HCT116 (cell line): ENCODE measurements at regions not wholly inside any gene's neighbourhood (a gene's known extent, or its start where the extent isn't known, plus 50 kb on each side); places are given as distances from the start of the nearest gene placed in this dataset.

Source experiments
- ATAC-seq: fragments of 200-7000 bp; cut with Tn5 transposase; 2 replicates; pipeline ENCODE4 v1.9.1; 2020; ENCODE audit warnings: mild to moderate bottlenecking, moderate library complexity
- BruUV-seq: library from RNA; stranded (reverse); fragments of 400-500 nt; replicated peaks from 2 replicates; lab custom pipeline; 2021; lab: Mats Ljungman, UMichigan
- CTCF ChIA-PET: fragments of 300-600 bp; sonication (Branson Sonifier 250); formaldehyde crosslinking; loops from one replicate; lab custom pipeline; 2021; ENCODE audit warnings: antibody characterized with exemption; lab: Charles Lee
- POLR2A ChIA-PET: fragments of 300-600, 350-600 bp; sonication (Branson Sonifier 250); formaldehyde crosslinking; loops from one replicate; lab custom pipeline; 2021; ENCODE audit warnings: antibody characterized with exemption; lab: Charles Lee
- RAD21 ChIA-PET, 2 experiments: fragments of 300-600 bp; sonication (Branson Sonifier 250); formaldehyde crosslinking; loops; one replicate each; lab custom pipeline; 2023; ENCODE audit warnings: low total read pairs in 2 of 2; ENCODE audit not compliant: uncharacterized antibody in 2 of 2, unreplicated experiment in 2 of 2, low non-redundant PET in 1 of 2; lab: Charles Lee
- DNase-seq: peaks from one replicate; pipeline ENCODE4 v3.0.0-alpha.2; 2010; ENCODE audit warnings: low read depth, low spot score
- H2AFZ ChIP-seq: fragments of 200-600 bp; shearing (Covaris generic), sonication (generic); 2 replicates; pipeline ENCODE4 v1.6.1; 2017; ENCODE audit warnings: low read depth, mixed run types, mixed read lengths, antibody characterized with exemption, low read length; ENCODE audit not compliant: poor library complexity, severe bottlenecking
- H3K27ac ChIP-seq: 2 replicates; pipeline ENCODE4 v1.5.1; 2012; ENCODE audit warnings: low read depth, low read length
- H3K27me3 ChIP-seq: fragments of 200-600 bp; sonication (generic); 2 replicates; pipeline ENCODE4 v1.6.1; 2016; ENCODE audit warnings: mixed run types, low read length, mixed read lengths; ENCODE audit not compliant: insufficient read depth
- H3K36me3 ChIP-seq, 2 experiments: fragments of 200-500 bp in 1 of 2; fragments of 200-600 bp in 1 of 2; sonication (Bioruptor generic) in 1 of 2; sonication (generic) in 1 of 2; 2 replicates each; pipeline versions ENCODE4 v1.5.1 to v1.6.1; 2014 to 2016; ENCODE audit warnings: low read length in 2 of 2, inconsistent platforms in 1 of 2, mixed read lengths in 1 of 2, mixed run types in 1 of 2; ENCODE audit not compliant: insufficient read depth in 2 of 2, control insufficient read depth in 1 of 2
- H3K4me1 ChIP-seq, 2 experiments: fragments of 200-600 bp in 1 of 2; sonication (generic) in 1 of 2; 2 replicates each; pipeline versions ENCODE4 v1.5.1 to v1.6.1; 2012 to 2017; ENCODE audit warnings: low read length in 2 of 2, inconsistent platforms in 1 of 2, mild to moderate bottlenecking in 1 of 2, mixed read lengths in 1 of 2, mixed run types in 1 of 2, moderate library complexity in 1 of 2; ENCODE audit not compliant: insufficient read depth in 2 of 2, control insufficient read depth in 1 of 2
- H3K4me2 ChIP-seq: fragments of 200-600 bp; sonication (generic); 2 replicates; pipeline ENCODE4 v1.6.1; 2017; ENCODE audit warnings: mixed run types, low read length, mixed read lengths
- H3K4me3 ChIP-seq, 2 experiments: fragments of 200-600 bp in 1 of 2; sonication (generic) in 1 of 2; replicated peaks in 1 of 2; 2 replicates each; pipeline ENCODE4 v1.5.1; 2011 to 2016; ENCODE audit warnings: low read length in 2 of 2, control low read depth in 1 of 2, low read depth in 1 of 2, mild to moderate bottlenecking in 1 of 2, mixed read lengths in 1 of 2, mixed run types in 1 of 2
- H3K79me2 ChIP-seq: fragments of 200-600 bp; sonication (generic); 2 replicates; pipeline ENCODE4 v1.6.1; 2017; ENCODE audit warnings: mild to moderate bottlenecking, mixed run types, low read length, moderate library complexity, mixed read lengths; ENCODE audit not compliant: insufficient read depth
- H3K9ac ChIP-seq: fragments of 200-600 bp; sonication (generic); 2 replicates; pipeline ENCODE4 v1.6.1; 2016; ENCODE audit warnings: low read length, mixed read lengths
- H3K9me2 ChIP-seq: fragments of 200-600 bp; sonication (generic), shearing (Covaris generic); 2 replicates; pipeline ENCODE4 v1.6.1; 2017; ENCODE audit warnings: mixed run types, mild to moderate bottlenecking, moderate library complexity; ENCODE audit not compliant: insufficient read depth
- H3K9me3 ChIP-seq, 2 experiments: fragments of 200-500 bp in 1 of 2; fragments of 200-600 bp in 1 of 2; sonication (Bioruptor generic) in 1 of 2; sonication (generic) in 1 of 2; 2 replicates each; pipeline ENCODE4 v1.6.1; 2014 to 2017; ENCODE audit warnings: low read length in 2 of 2, mixed read lengths in 2 of 2, inconsistent platforms in 1 of 2, low read depth in 1 of 2, mild to moderate bottlenecking in 1 of 2, mixed run types in 1 of 2, moderate library complexity in 1 of 2; ENCODE audit not compliant: control insufficient read depth in 1 of 2, insufficient read depth in 1 of 2
- H4K20me1 ChIP-seq: fragments of 200-600 bp; sonication (generic), shearing (Covaris generic); 2 replicates; pipeline ENCODE4 v1.6.1; 2017; ENCODE audit warnings: mixed run types, mild to moderate bottlenecking, moderate library complexity; ENCODE audit not compliant: insufficient read depth
- ATF3 ChIP-seq: IDR thresholded peaks from 2 replicates; pipeline ENCODE4 v1.6.1; 2012
- CBX3 ChIP-seq: IDR thresholded peaks from 2 replicates; pipeline ENCODE4 v1.6.1; 2012; ENCODE audit warnings: low read depth
- CEBPB ChIP-seq: IDR thresholded peaks from 2 replicates; pipeline ENCODE4 v1.6.1; 2012; ENCODE audit warnings: low read depth
- EGR1 ChIP-seq: IDR thresholded peaks from 2 replicates; pipeline ENCODE4 v1.6.1; 2012; ENCODE audit warnings: low read depth
- ELF1 ChIP-seq: IDR thresholded peaks from 2 replicates; pipeline ENCODE4 v1.6.1; 2012; ENCODE audit warnings: low read depth, borderline replicate concordance
- EZH2 ChIP-seq: fragments of 200-600 bp; sonication (generic); IDR thresholded peaks from 2 replicates; pipeline ENCODE4 v1.6.1; 2017; ENCODE audit warnings: antibody characterized with exemption, mixed run types
- FOSL1 ChIP-seq: IDR thresholded peaks from 2 replicates; pipeline ENCODE4 v1.6.1; 2012; ENCODE audit warnings: low read depth
- JUND ChIP-seq: IDR thresholded peaks from 2 replicates; pipeline ENCODE4 v1.6.1; 2012
- MAX ChIP-seq: IDR thresholded peaks from 2 replicates; pipeline ENCODE4 v1.6.1; 2012
- POLR2A ChIP-seq: IDR thresholded peaks from 2 replicates; pipeline ENCODE4 v1.7.0; 2011; ENCODE audit warnings: borderline replicate concordance; ENCODE audit not compliant: insufficient read depth, insufficient read length; ENCODE audit errors: extremely low read depth
- RAD21 ChIP-seq: IDR thresholded peaks from 2 replicates; pipeline ENCODE4 v1.6.1; 2012; ENCODE audit warnings: low read depth, mild to moderate bottlenecking
- SIN3A ChIP-seq: IDR thresholded peaks from 2 replicates; pipeline ENCODE4 v1.6.1; 2012; ENCODE audit warnings: low read depth
- SP1 ChIP-seq: IDR thresholded peaks from 2 replicates; pipeline ENCODE4 v1.6.1; 2012; ENCODE audit warnings: low read depth
- SRF ChIP-seq: IDR thresholded peaks from 2 replicates; pipeline ENCODE4 v1.6.1; 2012; ENCODE audit warnings: low read depth
- TCF7L2 ChIP-seq: IDR thresholded peaks from 2 replicates; pipeline ENCODE4 v1.7.0; 2011; ENCODE audit warnings: borderline replicate concordance, inconsistent platforms; ENCODE audit not compliant: insufficient read depth, insufficient read length; ENCODE audit errors: extremely low read depth
- YY1 ChIP-seq: IDR thresholded peaks from 2 replicates; pipeline ENCODE4 v1.6.1; 2011; ENCODE audit warnings: low read length, low read depth, moderate library complexity, mild to moderate bottlenecking; ENCODE audit not compliant: insufficient replicate concordance; ENCODE audit errors: extremely low read depth
- ZBTB33 ChIP-seq: IDR thresholded peaks from 2 replicates; pipeline ENCODE4 v1.6.1; 2011; ENCODE audit warnings: mild to moderate bottlenecking, low read length, moderate library complexity; ENCODE audit not compliant: insufficient replicate concordance; ENCODE audit errors: extremely low read depth
- ZFX ChIP-seq: fragments of 450-650 bp; IDR thresholded peaks from 2 replicates; pipeline ENCODE4 v1.6.1; 2017
- intact Hi-C: fragments of 100-400 bp; cut with micrococcal nuclease; formaldehyde crosslinking; loops from 2 replicates; pipeline ENCODE4 v1.10.0; 2022

- Histone ChIP-seq H3K9me3 (no peaks in the 10 kb centered on the region), H3K9ac (no peak overlapping the region), H3K27ac (no peak overlapping the region)
- ATAC-seq (no peak), DNase-seq (no peak)
- CTCF ChIA-PET, result no interaction called here
- POLR2A ChIA-PET, result no interaction called here
- no TSS peak for BruUV-seq
- TF ChIP-seq SIN3A (no peak), SP1 (no peak), ELF1 (no peak), ATF3 (no peak), SRF (no peak), YY1 (no peak), EGR1 (no peak), RAD21 (no peak), POLR2A (no peak), ZBTB33 (no peak), TCF7L2 (no peak), MAX (no peak), FOSL1 (no peak), JUND (no peak), EZH2 (no peak), CBX3 (no peak), CEBPB (no peak), ZFX (no peak)
- TF ChIP-seq, all 23 proteins: peak for 0
- RAD21 ChIA-PET, result no interaction called here
- Histone ChIP-seq H2AFZ (no peak overlapping the region), H3K4me2 (no peak overlapping the region), H3K4me1 (no peaks in the 10 kb centered on the region), H3K36me3 (no peaks in the 10 kb centered on the region), H3K9me2 (no peaks in the 10 kb centered on the region), H3K27me3 (no peaks in the 10 kb centered on the region), H4K20me1 (no peaks in the 10 kb centered on the region), H3K4me3 (no peak overlapping the region), H3K79me2 (no peaks in the 10 kb centered on the region)
- intact Hi-C loops, result no loop called here
Observed at GRCh38 chrX:15929194-15929593, 74.6 kb upstream of the AP1S2 start.
